NCI-H446 (cell line): ENCODE measurements at regions not wholly inside any gene's neighbourhood (a gene's known extent, or its start where the extent isn't known, plus 50 kb on each side); places are given as distances from the start of the nearest gene placed in this dataset.

ENCODE experiments used
- DNase-seq, 2 experiments: peaks; one replicate each; lab custom pipeline; 2025; lab: John Stamatoyannopoulos, UW

DNA sequence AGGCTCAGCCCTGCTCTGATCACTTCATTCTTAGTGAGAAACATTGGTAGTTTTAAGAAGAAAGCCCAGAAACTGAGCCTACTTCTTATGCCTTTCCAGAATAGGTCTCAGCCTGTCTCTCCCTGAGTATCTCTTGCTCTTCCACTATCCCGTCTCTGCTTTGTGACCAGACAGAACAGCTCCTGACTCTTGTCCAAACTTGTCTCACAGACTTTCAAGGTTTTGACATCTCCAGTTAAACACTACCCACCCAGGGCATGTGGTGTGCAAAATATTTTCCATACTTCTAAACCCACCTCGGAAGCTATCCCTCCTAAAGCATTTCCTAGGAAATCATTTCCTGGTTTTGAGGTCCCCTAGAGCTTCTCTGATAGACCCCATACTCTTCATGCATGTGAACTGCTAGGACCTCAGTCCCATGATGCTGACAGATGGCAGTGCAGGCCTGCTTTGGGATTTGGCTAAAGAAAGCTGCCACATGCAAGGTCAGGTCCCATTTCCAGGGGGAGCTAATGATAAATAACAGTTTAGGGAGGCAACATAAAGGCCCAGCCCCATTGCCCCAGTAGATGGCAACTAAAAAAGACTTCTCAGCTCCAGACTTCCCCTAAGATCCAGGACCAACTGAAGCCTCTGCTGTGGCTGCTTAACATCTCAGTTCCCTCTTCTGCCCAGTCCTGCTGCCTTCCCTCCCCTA, 211.5 kb downstream of the MED10 start:
- no peak for DNase-seq

DNA sequence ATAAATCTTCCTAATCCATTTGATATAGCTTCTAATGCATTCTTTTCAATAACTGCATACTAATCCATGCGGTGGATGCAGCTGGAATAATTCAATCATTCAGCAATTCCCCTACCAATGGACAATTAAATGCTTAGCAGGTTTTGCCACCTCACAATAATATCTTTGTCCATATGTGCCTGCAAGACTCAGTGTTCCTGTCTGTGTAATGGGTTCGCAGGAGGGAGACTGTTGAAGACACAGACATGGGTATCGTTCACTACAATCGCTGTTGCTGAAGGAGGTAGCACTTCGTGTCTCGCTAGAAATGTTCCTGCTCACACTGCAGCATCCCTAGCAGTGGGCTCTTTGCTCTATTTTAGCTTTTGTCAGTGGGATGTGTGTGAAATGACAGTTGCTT, 214.4 kb downstream of the MED10 start:
- no peak for DNase-seq

DNA sequence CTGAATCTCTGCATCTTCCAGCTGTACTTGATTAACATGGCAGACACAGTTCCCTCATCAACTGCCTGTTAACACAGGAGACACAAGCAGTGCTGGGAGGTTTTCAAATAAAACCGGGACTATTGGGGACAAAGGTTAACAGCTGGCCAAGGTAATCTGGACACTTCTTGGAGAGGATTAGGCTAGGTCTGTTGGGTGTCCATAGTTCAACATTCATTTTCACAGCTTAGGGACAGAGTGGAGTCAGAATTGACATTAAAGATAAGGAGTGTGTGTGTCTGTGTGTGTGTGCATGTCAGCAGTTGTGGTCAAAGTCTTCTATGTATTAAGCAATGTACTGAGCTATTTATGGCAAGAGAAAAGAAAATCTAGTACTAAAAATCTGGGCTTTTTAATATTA, 216.2 kb downstream of the MED10 start:
- no peak for DNase-seq

DNA sequence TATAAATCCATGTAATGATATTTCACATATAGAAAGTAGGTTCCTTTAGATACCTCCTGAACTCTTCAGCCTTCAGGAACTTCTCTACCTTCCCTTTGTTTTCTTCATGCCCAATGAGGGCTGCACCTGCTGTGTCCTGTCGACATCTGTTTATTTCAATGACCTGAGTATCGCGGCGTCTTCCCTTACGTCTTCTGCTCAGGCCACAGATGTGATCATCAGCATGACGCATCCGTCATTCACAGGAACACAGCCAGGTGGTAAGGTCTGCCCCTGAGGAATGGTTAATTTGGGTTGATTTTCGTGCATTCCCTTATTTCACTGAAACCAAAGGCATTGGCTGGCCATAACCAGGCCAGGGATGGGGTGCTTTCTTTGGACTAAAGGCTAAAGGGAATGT, 217.1 kb downstream of the MED10 start:
- DNase-seq, result no peak

DNA sequence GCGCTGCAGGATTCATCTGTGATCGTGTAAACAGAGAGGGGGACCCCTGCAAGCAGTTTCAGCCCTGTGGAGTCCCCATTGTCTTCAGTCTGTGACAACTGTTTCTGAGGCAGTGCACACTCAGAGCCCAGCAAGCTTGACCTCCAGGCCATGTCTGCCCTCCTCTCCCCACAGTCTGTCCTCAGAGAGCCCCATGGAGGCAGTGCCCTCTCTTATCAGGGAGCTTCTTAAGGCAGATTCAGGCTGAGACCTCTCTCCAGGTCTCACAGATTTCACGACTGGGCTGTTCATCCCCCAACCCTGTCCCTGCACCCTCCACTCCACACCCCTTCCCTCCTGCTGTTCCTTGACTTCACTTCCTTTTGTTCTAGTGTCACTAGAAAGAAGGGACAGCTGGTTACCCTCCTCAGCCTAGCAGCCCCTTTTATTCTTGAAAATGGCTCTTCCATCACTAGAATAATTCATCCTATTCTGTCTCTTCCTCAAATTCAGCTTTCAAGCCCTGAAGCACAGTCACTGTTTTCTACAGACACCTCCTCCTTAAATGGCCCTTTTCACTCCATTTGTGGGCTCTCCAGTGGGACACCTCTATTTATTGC, 218.4 kb downstream of the MED10 start:
- no peak for DNase-seq

DNA sequence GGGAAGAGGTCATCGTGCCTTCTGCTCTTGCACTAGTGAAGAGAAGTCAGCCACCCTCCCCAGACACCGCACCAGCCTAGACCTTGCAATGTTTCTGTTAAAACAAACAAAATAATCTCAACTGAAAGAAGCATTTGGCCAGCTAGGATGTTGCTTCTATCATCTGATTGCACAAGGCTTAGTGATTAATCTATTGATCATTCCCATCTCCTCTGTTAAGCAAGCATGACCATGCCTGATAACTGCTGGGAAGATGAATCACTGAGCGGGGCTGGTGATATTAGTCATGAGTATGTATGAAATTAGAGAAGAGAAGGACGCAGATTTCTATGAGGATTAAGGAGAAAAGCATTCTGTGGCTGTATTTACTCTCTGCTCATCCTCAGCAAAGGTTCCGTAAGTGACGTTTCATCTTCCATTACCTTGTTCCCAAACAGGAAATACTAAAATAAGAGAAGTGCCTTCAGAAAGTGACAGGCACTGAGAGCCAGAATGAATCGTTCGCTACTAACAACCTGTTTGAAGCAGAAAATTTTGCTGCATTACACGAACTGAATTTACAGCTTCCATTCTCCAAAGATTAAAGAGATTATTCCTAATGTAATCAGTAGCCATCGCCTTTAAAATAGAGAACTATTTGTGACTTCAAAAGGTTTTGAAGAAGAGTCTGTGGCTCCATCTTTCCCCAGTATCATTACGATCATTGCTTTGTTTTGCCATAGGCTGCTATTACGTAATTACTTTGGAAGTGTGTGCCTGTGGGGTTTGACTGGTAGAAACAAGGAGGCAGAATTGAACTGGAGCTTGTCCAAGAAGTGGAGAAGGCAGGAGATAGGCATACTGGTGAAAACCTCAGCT, 219.1 kb downstream of the MED10 start:
- DNase-seq, result no peak

DNA sequence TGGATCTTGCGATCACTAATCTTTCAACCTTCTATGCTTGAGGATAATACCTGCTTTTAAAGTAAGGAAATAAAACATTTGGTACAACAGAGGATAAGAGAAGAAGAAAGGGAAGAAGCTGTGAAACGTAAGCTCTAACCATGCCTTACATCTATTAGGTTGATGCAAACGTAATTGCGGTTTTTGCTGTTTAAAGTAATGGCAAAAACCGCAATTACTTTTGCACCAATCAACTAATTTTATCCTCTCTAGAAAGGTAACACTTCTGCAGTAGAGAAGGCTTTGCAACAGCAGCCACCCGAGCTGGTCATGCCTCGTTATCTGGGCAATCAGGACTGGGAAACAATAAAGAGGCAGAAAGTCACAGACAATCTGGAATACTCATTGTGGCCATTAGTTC, 224.1 kb downstream of the MED10 start:
- DNase-seq, result no peak

DNA sequence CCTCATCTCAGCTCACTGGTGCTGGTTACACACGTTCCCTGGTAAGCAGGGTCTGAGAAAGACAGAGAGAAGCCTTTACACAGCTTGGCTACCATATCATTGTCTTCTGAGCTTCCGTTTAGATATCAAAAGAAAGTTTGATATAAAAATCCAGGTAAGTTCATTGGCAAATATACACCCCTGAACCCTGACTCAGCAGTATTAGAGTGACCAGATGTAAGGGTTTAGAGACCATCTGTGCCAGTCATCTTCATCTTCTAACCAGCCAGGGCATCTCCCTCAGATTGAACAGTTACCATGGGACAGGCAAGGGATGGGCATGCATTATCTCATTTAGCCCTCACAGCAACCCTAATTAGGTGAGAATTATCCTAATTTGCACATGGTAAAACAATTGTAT, 232.1 kb downstream of the MED10 start:
- DNase-seq, result no peak

DNA sequence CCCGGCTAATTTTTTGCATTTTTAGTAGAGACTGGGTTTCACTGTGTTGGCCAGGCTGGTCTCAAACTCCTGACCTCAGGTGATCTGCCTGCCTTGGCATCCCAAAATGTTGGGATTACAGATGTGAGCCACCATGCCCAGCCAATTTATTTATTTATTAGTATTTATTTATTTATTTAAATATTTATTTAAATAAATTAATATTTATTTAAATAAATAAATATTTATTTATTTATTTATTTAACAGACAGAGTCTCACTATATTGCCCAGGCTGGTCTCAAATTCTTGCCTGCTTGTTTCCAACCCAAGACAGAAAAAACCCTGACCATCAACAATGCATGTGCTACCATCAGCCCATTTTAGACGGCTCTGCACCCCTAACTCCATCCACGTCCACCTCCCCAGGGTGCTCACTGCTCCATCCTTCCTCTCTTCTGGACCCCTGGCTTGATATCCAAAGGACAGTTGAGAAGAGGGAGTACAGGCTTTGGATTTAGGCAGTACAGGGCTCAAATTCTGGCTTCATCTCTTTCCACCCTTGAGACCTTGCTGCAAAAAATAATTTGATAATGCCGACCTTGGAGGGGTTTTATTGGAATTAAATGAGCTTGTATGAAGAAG, 232.6 kb downstream of the MED10 start:
- no peak for DNase-seq

DNA sequence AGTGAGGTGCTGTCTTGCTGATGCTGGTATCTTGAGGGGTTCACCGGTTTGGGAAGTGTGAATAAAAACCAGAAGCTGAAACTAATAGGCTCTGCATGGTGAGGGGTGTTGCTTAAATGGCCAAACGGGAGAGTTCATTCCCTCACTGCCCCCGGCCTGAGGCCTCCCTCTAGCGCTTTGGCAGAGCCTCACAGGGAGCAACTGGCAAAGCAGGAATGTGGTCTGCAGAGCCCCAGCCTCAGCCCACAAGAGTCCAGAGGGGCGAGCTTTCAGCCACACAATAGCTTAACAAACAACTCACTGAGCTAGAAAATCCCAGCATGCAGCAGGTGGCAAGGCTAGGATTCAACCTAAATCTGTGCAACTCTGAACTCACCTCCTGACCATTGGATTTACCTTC, 234.8 kb downstream of the MED10 start:
- DNase-seq, result no peak

DNA sequence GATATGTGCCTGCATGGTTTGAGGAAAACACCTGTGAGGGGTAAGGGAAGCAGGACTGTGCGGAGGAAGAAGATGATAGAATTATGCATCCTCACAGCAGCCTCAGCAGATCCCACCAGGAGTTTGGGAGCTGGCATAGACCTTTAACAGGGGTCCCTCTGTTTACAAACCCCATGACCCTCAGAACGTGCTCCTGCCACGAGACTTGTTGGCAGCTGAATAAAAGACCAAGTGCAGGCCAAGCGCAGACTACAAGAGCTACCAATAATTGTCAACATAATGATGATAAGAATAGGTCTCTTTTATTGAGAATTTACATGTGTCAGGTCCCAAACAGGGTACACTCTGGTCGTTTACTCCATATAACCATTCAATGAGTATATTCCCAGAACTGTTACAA, 236.0 kb downstream of the MED10 start:
- DNase-seq, result no peak

DNA sequence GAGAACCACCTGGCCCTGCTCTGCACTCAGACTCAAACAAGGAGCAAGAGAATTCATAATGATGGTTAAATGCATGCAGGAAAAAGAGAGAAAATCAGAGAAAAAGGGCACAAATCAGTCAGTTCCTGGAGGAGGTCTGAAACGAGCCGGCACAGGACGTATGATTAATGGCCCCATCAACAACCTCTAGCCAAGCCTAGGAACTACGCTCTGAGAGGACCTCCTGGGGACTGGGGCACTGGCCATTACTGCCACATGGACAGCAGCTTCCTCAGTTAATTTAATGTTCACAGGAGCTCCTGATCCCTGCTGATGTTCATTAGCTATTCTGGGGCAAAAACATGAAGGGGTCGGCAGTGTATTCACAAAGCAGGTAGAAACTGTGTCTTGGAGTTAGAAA, 238.1 kb downstream of the MED10 start:
- DNase-seq, result no peak

DNA sequence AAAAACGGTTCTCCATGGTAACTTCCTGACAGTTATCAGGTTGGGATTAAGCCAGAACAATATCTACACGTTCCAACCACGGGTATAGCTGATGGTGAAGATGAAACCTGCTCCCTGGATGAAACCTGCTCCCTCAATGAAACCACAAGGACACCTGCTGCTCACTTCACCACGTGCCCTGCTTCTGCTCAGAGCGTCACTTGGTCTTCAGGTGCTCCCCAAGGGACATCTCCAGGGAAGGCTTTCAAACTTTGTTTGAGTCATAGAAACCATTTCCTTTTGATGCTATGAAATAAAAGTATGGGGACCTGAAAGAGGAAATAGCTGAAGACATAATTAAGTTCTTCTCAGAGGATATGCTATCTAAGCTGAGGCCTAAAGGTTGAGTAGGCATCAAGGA, 242.4 kb downstream of the MED10 start:
- DNase-seq, result no peak

DNA sequence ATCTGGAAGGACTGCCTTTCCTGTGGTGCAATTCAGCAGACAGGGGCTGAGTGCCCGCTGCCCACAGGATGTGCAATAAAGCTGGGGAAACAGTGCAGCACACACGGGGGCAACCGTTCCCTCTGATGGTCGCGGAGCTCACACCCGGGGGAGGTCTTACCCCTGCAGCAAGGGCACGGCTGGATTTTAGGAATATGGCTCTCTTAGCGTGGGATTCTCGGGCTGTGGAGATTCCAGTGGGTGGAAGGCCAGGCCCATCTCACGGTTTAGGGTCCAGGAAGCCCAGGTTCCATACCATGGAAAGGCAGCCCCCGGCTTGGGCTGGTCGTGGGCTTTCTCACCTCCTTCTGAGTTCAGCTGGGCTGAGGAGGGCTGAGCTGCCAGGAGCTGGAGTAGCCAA, 244.1 kb downstream of the MED10 start:
- DNase-seq, result no peak

DNA sequence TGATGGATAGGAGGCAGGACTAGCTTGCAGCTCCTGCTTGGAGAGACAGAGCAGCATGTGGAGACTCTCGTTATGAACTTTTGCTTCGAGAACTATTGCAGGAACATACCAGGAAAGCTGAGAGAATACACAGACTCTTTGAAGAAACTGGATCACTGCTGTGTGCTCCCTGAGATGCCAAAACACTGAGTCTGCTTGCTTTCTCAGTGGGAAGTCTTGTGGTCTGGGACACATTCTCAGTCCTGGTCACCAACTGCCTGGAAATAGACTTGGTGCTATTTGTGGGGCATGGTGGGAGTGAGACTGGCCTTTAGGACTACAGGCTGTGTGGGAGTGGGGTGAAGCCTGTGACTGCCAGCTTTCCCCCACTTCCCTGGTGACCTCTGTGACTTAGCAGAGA, 252.6 kb downstream of the MED10 start:
- no peak for DNase-seq

DNA sequence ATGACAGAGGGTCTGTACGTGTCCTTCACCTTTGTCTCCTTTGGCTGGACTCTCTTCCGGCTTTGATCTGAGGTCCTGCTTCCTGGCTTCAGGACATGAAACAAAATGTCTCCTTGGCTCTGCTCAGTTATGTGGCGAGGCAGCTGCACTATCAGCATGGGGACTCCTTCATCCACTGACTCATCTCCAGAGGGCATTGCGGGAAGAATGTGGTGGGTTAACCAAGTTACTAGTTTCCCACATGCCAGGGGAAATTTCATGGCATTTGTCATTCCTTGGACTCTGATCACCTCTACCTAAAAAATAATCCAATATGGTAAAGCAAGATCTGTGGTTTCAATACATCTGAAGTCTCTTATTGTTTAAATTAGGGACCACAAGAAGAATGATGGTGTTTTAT, 259.7 kb downstream of the MED10 start:
- no peak for DNase-seq

DNA sequence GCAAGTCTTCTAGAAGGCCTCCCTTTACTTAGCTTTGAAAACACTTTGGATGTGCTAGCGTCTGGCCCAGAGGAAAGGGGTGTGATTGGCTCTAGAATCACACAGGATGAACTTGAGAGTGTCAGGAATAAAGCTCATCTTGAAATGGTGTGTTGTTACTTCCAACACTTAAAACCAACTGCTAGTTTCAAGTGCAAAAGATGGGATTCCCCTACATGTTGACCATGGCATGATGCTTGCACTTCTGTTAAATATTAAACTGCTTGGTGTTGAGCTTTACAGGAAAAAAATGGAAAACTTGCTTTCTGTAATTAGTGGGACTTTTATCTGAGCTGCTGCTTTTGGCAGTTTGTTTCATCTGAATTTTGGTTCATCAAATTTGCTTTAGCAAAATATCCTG, 261.1 kb downstream of the MED10 start:
- no peak for DNase-seq

DNA sequence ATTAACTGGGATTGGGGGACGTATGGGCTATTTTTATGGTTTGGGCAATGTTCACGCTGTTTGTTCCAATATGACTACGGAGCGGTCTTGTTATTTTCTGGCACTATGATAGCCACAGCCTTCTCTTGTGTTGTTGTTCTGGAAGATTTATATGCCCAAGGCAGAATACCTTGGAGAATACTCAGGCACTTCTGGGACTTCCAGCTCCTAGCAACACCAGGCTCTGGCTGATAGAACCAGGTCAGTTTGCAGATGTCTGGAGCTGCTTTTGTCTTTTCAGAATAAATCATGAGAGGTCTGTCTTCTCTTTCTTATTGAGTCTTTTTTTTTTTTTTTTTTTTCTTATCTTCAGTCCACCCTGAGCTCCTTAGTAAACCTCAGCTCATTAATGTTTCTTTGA, 262.5 kb downstream of the MED10 start:
- DNase-seq, result no peak

DNA sequence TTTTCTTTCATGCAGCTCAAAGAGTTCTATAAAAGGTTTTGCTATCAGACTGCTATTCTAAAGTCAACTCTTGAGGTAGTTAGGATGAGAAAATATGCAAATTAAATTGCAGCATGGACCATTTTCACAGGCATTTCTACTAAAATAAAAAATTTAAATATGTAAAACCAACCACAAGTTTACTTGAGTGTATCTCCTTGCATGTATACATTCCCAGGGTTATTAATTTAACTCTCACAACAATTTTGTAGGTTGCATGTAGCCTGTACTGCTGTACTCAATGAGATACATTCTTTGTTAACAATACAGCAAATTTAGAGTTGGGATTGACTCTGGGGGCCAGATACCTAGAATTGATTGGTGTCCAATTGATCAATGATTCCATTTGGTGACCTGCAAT, 265.8 kb downstream of the MED10 start:
- no peak for DNase-seq

DNA sequence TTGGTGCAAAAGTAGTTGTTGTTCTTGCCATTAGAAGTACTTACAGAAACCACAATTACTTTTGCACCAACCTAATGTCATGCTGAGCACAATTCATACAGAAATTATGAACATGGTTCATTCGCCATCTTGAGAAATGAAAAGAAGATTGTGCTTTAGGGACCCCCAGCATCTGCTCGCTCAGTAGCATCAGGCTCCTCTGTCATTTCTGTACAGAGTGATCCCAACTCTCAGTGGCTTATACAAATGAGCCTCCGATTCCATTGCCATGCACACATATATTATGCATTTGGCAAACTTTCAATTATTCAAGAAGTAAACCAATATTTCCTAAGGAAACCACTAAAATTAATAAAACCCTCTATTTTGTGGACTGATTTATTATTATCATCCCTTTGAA, 266.2 kb downstream of the MED10 start:
- DNase-seq, result no peak

DNA sequence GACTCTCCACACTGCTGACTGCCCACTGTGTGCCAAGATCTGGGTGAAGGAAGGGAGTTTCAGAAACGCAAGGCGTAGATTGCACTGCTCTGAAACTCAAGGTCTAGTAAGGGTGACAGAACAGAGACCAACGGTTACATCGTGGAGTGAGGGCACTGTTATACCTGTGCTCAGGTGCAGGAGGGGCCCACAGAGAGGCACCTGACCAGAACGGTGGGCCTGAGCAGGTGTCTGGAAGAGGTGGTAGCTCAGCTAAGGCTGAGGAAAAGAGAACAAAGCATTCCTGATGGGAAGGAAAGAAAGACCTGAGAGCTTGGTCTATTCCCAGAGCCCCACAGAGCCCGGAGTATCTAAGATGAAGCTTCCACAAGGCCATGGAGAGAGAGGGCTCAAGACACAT, 267.2 kb downstream of the MED10 start:
- DNase-seq, result no peak

DNA sequence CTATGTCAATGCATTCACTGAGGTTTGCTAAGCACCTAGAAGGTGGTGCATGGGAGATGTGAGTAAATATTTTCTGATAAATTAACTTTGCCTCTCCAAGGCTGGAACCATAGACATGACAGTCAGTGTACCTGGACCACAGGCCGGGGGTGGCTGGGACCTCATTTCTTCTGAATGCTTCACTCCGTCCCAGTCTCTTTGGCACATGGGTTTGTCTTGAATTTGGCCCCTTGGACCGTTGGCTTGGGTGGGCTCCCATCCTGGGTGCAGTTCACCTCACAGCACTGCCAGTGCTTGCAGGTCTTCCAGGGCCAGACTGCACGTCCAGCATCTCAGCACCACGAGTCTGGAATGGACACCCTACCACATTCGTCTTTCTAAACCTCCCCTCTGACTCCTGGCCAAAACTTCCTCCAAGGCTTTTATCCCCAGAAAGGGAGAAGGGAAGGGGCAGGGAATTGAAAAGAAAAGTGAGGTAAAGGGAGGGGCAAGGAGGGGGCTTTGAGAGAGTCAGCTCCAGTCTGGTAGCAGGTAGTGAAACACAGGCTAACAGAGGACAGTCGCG, 267.8 kb downstream of the MED10 start:
- DNase-seq, result no peak
